ENCODE measurements at regions not wholly inside any gene's neighbourhood (a gene's known extent, or its start where the extent isn't known, plus 50 kb on each side); places are given as distances from the start of the nearest gene placed in this dataset.

DNA sequence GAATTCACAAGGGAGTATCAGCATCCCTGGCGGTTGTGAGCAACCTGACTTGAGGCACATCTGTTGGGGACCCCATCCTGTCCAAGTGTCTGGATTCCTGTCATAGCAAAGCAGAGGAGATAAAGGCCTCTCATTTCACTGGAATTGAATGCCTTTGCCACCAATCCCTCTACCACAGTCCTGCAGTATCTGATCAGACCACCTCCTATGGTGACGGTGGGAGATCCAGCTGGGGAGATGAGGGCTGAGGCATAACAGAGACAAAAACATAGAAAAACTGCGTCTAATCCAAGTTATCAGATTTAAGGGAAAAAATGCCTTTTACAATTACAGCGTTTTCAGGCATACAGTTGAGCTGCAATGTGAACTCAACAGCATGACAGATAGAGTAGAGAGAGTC, 160.7 kb upstream of the TRPC7 start:
- TF ChIP-seq SIN3A (IDR thresholded peaks at IDR 0.05; ENCODE audit: borderline replicate concordance, insufficient read depth, low read length) (no peak), POLR2AphosphoS5 (IDR thresholded peaks at IDR 0.05; ENCODE audit: low read depth, low read length) (no peak), REST (IDR thresholded peaks at IDR 0.05; ENCODE audit: insufficient read depth in 1 of 2, low read depth in 2 of 2, low read length in 2 of 2) (no peak)
